NB4 (cell line): ENCODE measurements at regions not wholly inside any gene's neighbourhood (a gene's known extent, or its start where the extent isn't known, plus 50 kb on each side); places are given as distances from the start of the nearest gene placed in this dataset.

Source experiments
- CTCF ChIP-seq: IDR thresholded peaks from one replicate; pipeline ENCODE4 v1.5.1; 2012; ENCODE audit warnings: low read depth, low read length
- MAX ChIP-seq: IDR thresholded peaks from 2 replicates; pipeline ENCODE4 v1.6.1; 2011; ENCODE audit warnings: low read depth, low read length
- MYC ChIP-seq: IDR thresholded peaks from 2 replicates; pipeline ENCODE4 v1.6.1; 2011; ENCODE audit warnings: low read depth, low read length
- POLR2A ChIP-seq: IDR thresholded peaks from 2 replicates; pipeline ENCODE4 v1.6.1; 2011; ENCODE audit warnings: mild to moderate bottlenecking; ENCODE audit not compliant: insufficient read length; ENCODE audit errors: extremely low read depth

GRCh38 chr2:14273650-14274049 is 358.9 kb upstream of the LRATD1 start:
- TF ChIP-seq CTCF = no peak
- no peak for TF ChIP-seq POLR2A
- no peak for TF ChIP-seq MAX
- no peak for TF ChIP-seq MYC
